ENCODE measurements at regions not wholly inside any gene's neighbourhood (a gene's known extent, or its start where the extent isn't known, plus 50 kb on each side); places are given as distances from the start of the nearest gene placed in this dataset.

GRCh38 chr17:77597418-77598240 lies 360.9 kb upstream of the TNRC6C start:
- TF ChIP-seq CTCF (IDR thresholded peaks at IDR 0.05) (no peak), POLR2A (IDR thresholded peaks at IDR 0.05) (no peak)
